IMR-90 (cell line): ENCODE measurements at regions not wholly inside any gene's neighbourhood (a gene's known extent, or its start where the extent isn't known, plus 50 kb on each side); places are given as distances from the start of the nearest gene placed in this dataset.

ENCODE experiments used
- ATAC-seq: fragments of 200-7000 bp; cut with Tn5 transposase; 2 replicates; pipeline ENCODE4 v1.9.1; 2020; ENCODE audit warnings: low read depth, mild to moderate bottlenecking, moderate library complexity
- BruUV-seq: library from RNA; stranded (reverse); fragments of 400-500 nt; replicated peaks from 2 replicates; lab custom pipeline; 2021; lab: Mats Ljungman, UMichigan
- CTCF ChIA-PET: fragments of 300-600 bp; formaldehyde crosslinking; extraction: SDS; loops from one replicate; lab custom pipeline; 2021; ENCODE audit warnings: antibody characterized with exemption; lab: Yijun Ruan, JAX
- POLR2A ChIA-PET: fragments of 300-600 bp; sonication (Branson Sonifier 250); formaldehyde crosslinking; loops from one replicate; lab custom pipeline; 2022; ENCODE audit warnings: antibody characterized with exemption; ENCODE audit not compliant: unreplicated experiment; lab: Charles Lee
- DNase-seq: peaks from one replicate; pipeline ENCODE4 v3.0.0; 2013
- H2AFZ ChIP-seq: replicated peaks from 2 replicates; pipeline ENCODE3; 2013; ENCODE audit warnings: low read length, mild to moderate bottlenecking; ENCODE audit not compliant: poor library complexity
- H2AK5ac ChIP-seq: 2 replicates; pipeline ENCODE4 v1.6.1; 2013; ENCODE audit warnings: low read depth, low read length, inconsistent platforms
- H2AK9ac ChIP-seq: replicated peaks from 2 replicates; pipeline ENCODE3; 2013; ENCODE audit warnings: mild to moderate bottlenecking, low read depth, low read length, moderate library complexity; ENCODE audit not compliant: poor library complexity
- H2BK120ac ChIP-seq: 2 replicates; pipeline ENCODE4 v1.6.1; 2013; ENCODE audit warnings: low read depth, low read length, inconsistent platforms
- H2BK15ac ChIP-seq: 3 replicates; pipeline ENCODE4 v1.6.1; 2013; ENCODE audit warnings: low read depth, low read length, inconsistent platforms
- H2BK20ac ChIP-seq: 2 replicates; pipeline ENCODE4 v1.6.1; 2013; ENCODE audit warnings: low read depth, mild to moderate bottlenecking, inconsistent platforms, low read length, moderate library complexity
- H2BK5ac ChIP-seq: 2 replicates; pipeline ENCODE4 v1.6.1; 2013; ENCODE audit warnings: mild to moderate bottlenecking, low read depth, low read length, inconsistent platforms; ENCODE audit not compliant: poor library complexity, severe bottlenecking
- H3K14ac ChIP-seq: replicated peaks from 2 replicates; pipeline ENCODE4 v1.6.1; 2013; ENCODE audit warnings: low read depth, low read length, inconsistent platforms
- H3K18ac ChIP-seq: 2 replicates; pipeline ENCODE4 v1.6.1; 2013; ENCODE audit warnings: low read depth, low read length, control low read depth
- H3K23ac ChIP-seq: 2 replicates; pipeline ENCODE4 v1.6.1; 2013; ENCODE audit warnings: low read depth, low read length, inconsistent platforms
- H3K27ac ChIP-seq: 2 replicates; pipeline ENCODE4 v1.5.1; 2013; ENCODE audit warnings: mild to moderate bottlenecking, control low read depth, low read length; ENCODE audit not compliant: insufficient read depth
- H3K27me3 ChIP-seq: 2 replicates; pipeline ENCODE4 v1.6.1; 2013; ENCODE audit warnings: low read length; ENCODE audit not compliant: control insufficient read depth, insufficient read depth
- H3K36me3 ChIP-seq: 2 replicates; pipeline ENCODE4 v1.6.1; 2013; ENCODE audit warnings: low read length, mixed read lengths; ENCODE audit not compliant: control insufficient read depth, insufficient read depth
- H3K4ac ChIP-seq: 2 replicates; pipeline ENCODE4 v1.6.1; 2013; ENCODE audit warnings: low read depth, low read length, inconsistent platforms
- H3K4me1 ChIP-seq: 2 replicates; pipeline ENCODE4 v1.6.1; 2013; ENCODE audit warnings: low read length, mixed read lengths; ENCODE audit not compliant: control insufficient read depth, insufficient read depth
- H3K4me2 ChIP-seq: 2 replicates; pipeline ENCODE4 v1.6.1; 2013; ENCODE audit warnings: low read depth, mild to moderate bottlenecking, control low read depth, low read length, moderate library complexity
- H3K4me3 ChIP-seq: 2 replicates; pipeline ENCODE4 v1.5.1; 2013; ENCODE audit warnings: low read depth, mild to moderate bottlenecking, control low read depth, low read length, moderate library complexity; ENCODE audit not compliant: insufficient read depth
- H3K56ac ChIP-seq: 2 replicates; pipeline ENCODE4 v1.6.1; 2013; ENCODE audit warnings: low read length, inconsistent platforms; ENCODE audit not compliant: insufficient read depth; ENCODE audit errors: extremely low read depth
- H3K79me1 ChIP-seq, 2 experiments: 2 replicates each; pipeline ENCODE4 v1.6.1; 2013; ENCODE audit warnings: low read length in 2 of 2, inconsistent platforms in 1 of 2, low read depth in 1 of 2
- H3K9ac ChIP-seq: 2 replicates; pipeline ENCODE4 v1.6.1; 2013; ENCODE audit warnings: low read depth, low read length, control low read depth
- H3K9me1 ChIP-seq: 2 replicates; pipeline ENCODE4 v1.6.1; 2013; ENCODE audit warnings: low read length, inconsistent platforms; ENCODE audit not compliant: insufficient read depth
- H3K9me3 ChIP-seq: 2 replicates; pipeline ENCODE4 v1.6.1; 2013; ENCODE audit warnings: low read length; ENCODE audit not compliant: control insufficient read depth, insufficient read depth
- H4K20me1 ChIP-seq: 2 replicates; pipeline ENCODE4 v1.6.1; 2013; ENCODE audit warnings: low read length, inconsistent platforms; ENCODE audit not compliant: insufficient read depth
- H4K5ac ChIP-seq: 2 replicates; pipeline ENCODE4 v1.6.1; 2013; ENCODE audit warnings: mild to moderate bottlenecking, low read depth, low read length, control low read depth
- H4K8ac ChIP-seq, 2 experiments: 2 replicates each; pipeline ENCODE4 v1.6.1; 2013; ENCODE audit warnings: low read depth in 2 of 2, low read length in 2 of 2, control low read depth in 1 of 2, inconsistent platforms in 1 of 2
- H4K91ac ChIP-seq: 2 replicates; pipeline ENCODE4 v1.6.1; 2013; ENCODE audit warnings: low read depth, low read length, inconsistent platforms; ENCODE audit not compliant: insufficient read depth
- CEBPB ChIP-seq: IDR thresholded peaks from 2 replicates; pipeline ENCODE4 v1.6.1; 2012; ENCODE audit warnings: low read depth, low read length, improper control_type of control experiment
- CHD1 ChIP-seq: IDR thresholded peaks from 2 replicates; pipeline ENCODE4 v1.6.1; 2012; ENCODE audit warnings: low read depth, low read length, improper control_type of control experiment
- ELK1 ChIP-seq: fragments of 150-350 bp; IDR thresholded peaks from 2 replicates; pipeline ENCODE4 v1.6.1; 2016; ENCODE audit warnings: low read depth, mild to moderate bottlenecking, low read length, moderate library complexity, borderline replicate concordance
- MAFK ChIP-seq: IDR thresholded peaks from 2 replicates; pipeline ENCODE4 v1.6.1; 2012; ENCODE audit warnings: low read depth, low read length, improper control_type of control experiment
- MXI1 ChIP-seq: IDR thresholded peaks from 2 replicates; pipeline ENCODE4 v1.6.1; 2012; ENCODE audit warnings: low read depth, mild to moderate bottlenecking, low read length, moderate library complexity, borderline replicate concordance
- POLR2A ChIP-seq: IDR thresholded peaks from 2 replicates; pipeline ENCODE4 v1.6.1; 2012; ENCODE audit warnings: mild to moderate bottlenecking, low read depth, low read length
- WGBS, 2 experiments: methylation state at CpG; one replicate each; pipeline versions ENCODE4 v1.1.5 to v1.1.7; 2013; ENCODE audit warnings: missing lambda C conversion rate in 2 of 2; ENCODE audit not compliant: insufficient read length in 1 of 2; ENCODE audit errors: extremely low coverage in 2 of 2; 5-methylcytosine and 5-hydroxymethylcytosine counted together
- dilution Hi-C: fragments of 300-500 bp; cut with HindIII; formaldehyde crosslinking; loops from one replicate; pipeline ENCODE4 v1.14.3; 2018; ENCODE audit warnings: low sequenced_read_pairs; ENCODE audit not compliant: unreplicated experiment
- in situ Hi-C: fragments of 300-500 bp; cut with MboI; formaldehyde crosslinking; loops from 3 replicates; pipeline ENCODE4 v1.14.3; 2019; ENCODE audit warnings: low sequenced_read_pairs, inconsistent platforms, mixed read lengths
- intact Hi-C: fragments of 100-400 bp; cut with micrococcal nuclease; formaldehyde crosslinking; loops from 2 replicates; pipeline ENCODE4 v1.10.0; 2022

- peaks cover 10% of the 10 kb centered on the region for H3K9me3 ChIP-seq
- no peak overlapping the region for H2AK9ac ChIP-seq
- no peak for TF ChIP-seq POLR2A
- no peak for TF ChIP-seq ELK1
- no peak for TF ChIP-seq CHD1
- no peak for TF ChIP-seq MXI1
- no peak for TF ChIP-seq MAFK
- no peak for TF ChIP-seq CEBPB
- H3K27ac ChIP-seq: no peak overlapping the region
- in situ Hi-C loops (no loop called here), dilution Hi-C loops (no loop called here), intact Hi-C loops (no loop called here)
- no TSS peak for BruUV-seq
- H2BK5ac ChIP-seq: no peak overlapping the region
- H3K9me1 ChIP-seq: no peaks in the 10 kb centered on the region
- H4K91ac ChIP-seq: no peak overlapping the region
- H3K9ac ChIP-seq: no peak overlapping the region
- H4K20me1 ChIP-seq: no peaks in the 10 kb centered on the region
- H4K8ac ChIP-seq: no peak overlapping the region
- 50% methylated on average over 2 of the region's 5 CpGs; no CpG with 5 or more reads in 1 of the 2 experiments for WGBS, 2 experiments
- no peak overlapping the region for H2AK5ac ChIP-seq
- no peak overlapping the region for H3K56ac ChIP-seq
- H2BK20ac ChIP-seq: no peak overlapping the region
- POLR2A ChIA-PET: no interaction called here
- no peak overlapping the region for H2BK15ac ChIP-seq
- H3K23ac ChIP-seq: no peak overlapping the region
- no peak for ATAC-seq
- H3K27me3 ChIP-seq: no peaks in the 10 kb centered on the region
- no peak overlapping the region for H4K5ac ChIP-seq
- no peaks in the 10 kb centered on the region for H3K36me3 ChIP-seq
- H3K4me1 ChIP-seq: no peaks in the 10 kb centered on the region
- no peak overlapping the region for H2BK120ac ChIP-seq
- H3K14ac ChIP-seq: no peak overlapping the region
- DNase-seq: no peak
- CTCF ChIA-PET: no interaction called here
- no peak overlapping the region for H3K4me3 ChIP-seq
- H2AFZ ChIP-seq: no peak overlapping the region
- H3K4ac ChIP-seq: no peak overlapping the region
- no peaks in the 10 kb centered on the region for H3K79me1 ChIP-seq
- H3K4me2 ChIP-seq: no peak overlapping the region
- H3K18ac ChIP-seq: no peak overlapping the region
Observed at GRCh38 chr4:164575861-164576260, 178.1 kb upstream of the SMIM31 start.
